A549 (cell line): ENCODE measurements at regions not wholly inside any gene's neighbourhood (a gene's known extent, or its start where the extent isn't known, plus 50 kb on each side); places are given as distances from the start of the nearest gene placed in this dataset.

ENCODE experiments used
- BHLHE40 ChIP-seq: IDR thresholded peaks from 2 replicates; pipeline ENCODE4 v1.6.1; 2012; ENCODE audit warnings: low read depth, low read length, inconsistent platforms
- CEBPB ChIP-seq, 2 experiments: fragments of >200 bp in 1 of 2; sonication (Bioruptor Twin) in 1 of 2; formaldehyde crosslinking in 1 of 2; IDR thresholded peaks; 2 replicates each; pipeline ENCODE4 v1.6.1; 2012 to 2016
- EHMT2 ChIP-seq: fragments of 200-600 bp; sonication (generic); IDR thresholded peaks from 2 replicates; pipeline ENCODE4 v1.6.1; 2016; ENCODE audit warnings: antibody characterized with exemption, low read depth, mild to moderate bottlenecking, moderate library complexity
- EP300 ChIP-seq, 2 experiments: fragments of >200 bp; sonication (Bioruptor Twin); formaldehyde crosslinking; IDR thresholded peaks; 2 replicates in 1 of 2; 3 replicates in 1 of 2; pipeline ENCODE4 v1.6.1; 2016 to 2017
- FOSB ChIP-seq: fragments of 250-450 bp; sonication (Bioruptor Pico); IDR thresholded peaks from 2 replicates; pipeline ENCODE4 v1.5.0; 2020; ENCODE audit warnings: mild to moderate bottlenecking, moderate library complexity
- JUN ChIP-seq, 2 experiments: fragments of >200 bp; sonication (Bioruptor Twin); formaldehyde crosslinking; IDR thresholded peaks; 2 replicates in 1 of 2; 3 replicates in 1 of 2; pipeline ENCODE4 v1.6.1; 2016 to 2017
- MAZ ChIP-seq: fragments of 150-350 bp; IDR thresholded peaks from 2 replicates; pipeline ENCODE4 v1.6.1; 2014; ENCODE audit warnings: antibody characterized with exemption, low read depth, low read length, borderline replicate concordance
- POLR2A ChIP-seq: IDR thresholded peaks from 2 replicates; pipeline ENCODE4 v1.6.1; 2012; ENCODE audit warnings: mild to moderate bottlenecking, low read length
- RAD21 ChIP-seq, 2 experiments: fragments of >200 bp in 1 of 2; sonication (Bioruptor Twin) in 1 of 2; formaldehyde crosslinking in 1 of 2; IDR thresholded peaks in 1 of 2; conservative IDR thresholded peaks in 1 of 2; 2 replicates in 1 of 2; 3 replicates in 1 of 2; pipeline ENCODE4 v1.6.1; 2012 to 2018; ENCODE audit warnings: inconsistent platforms in 1 of 2
- SMC3 ChIP-seq: fragments of >200 bp; sonication (Bioruptor Twin); formaldehyde crosslinking; IDR thresholded peaks from 3 replicates; pipeline ENCODE4 v1.6.1; 2018; ENCODE audit warnings: inconsistent platforms
- TF ChIP-seq, protein P1 (sequence below): fragments of >200 bp; sonication (Bioruptor Twin); formaldehyde crosslinking; IDR thresholded peaks from 3 replicates; pipeline ENCODE4 v1.5.1; 2016
- TF ChIP-seq, protein P2 (sequence below): fragments of >200 bp; sonication (Bioruptor Twin); formaldehyde crosslinking; IDR thresholded peaks from 3 replicates; pipeline ENCODE4 v1.6.1; 2016
- TF ChIP-seq, protein P3 (sequence below): fragments of 200-600 bp; sonication (generic); IDR thresholded peaks from 2 replicates; pipeline ENCODE4 v1.6.1; 2016; ENCODE audit warnings: antibody characterized with exemption, mild to moderate bottlenecking, moderate library complexity
- TF ChIP-seq, protein P4 (sequence below): IDR thresholded peaks from 2 replicates; pipeline ENCODE4 v1.6.1; 2012

DNA sequence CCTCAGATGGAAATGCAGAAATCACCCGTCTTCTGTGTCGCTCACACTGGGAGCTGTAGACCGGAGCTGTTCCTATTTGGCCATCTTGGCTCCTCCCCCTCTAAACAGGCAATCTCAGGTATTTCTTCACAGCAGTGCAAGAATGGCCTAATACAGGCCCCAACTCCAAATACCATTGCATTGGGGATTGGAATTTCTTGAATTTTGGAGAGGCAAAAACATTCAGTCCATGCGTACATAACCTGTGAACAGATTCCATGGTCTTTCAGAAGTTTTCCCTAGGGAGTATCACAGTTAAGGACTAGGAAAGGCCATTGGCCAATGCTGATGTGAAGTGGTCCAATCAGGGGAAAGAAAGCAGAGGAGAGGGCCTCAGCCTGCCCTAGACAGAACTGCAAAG, 128.2 kb upstream of the NOCT start:
- TF ChIP-seq, protein P1, sequence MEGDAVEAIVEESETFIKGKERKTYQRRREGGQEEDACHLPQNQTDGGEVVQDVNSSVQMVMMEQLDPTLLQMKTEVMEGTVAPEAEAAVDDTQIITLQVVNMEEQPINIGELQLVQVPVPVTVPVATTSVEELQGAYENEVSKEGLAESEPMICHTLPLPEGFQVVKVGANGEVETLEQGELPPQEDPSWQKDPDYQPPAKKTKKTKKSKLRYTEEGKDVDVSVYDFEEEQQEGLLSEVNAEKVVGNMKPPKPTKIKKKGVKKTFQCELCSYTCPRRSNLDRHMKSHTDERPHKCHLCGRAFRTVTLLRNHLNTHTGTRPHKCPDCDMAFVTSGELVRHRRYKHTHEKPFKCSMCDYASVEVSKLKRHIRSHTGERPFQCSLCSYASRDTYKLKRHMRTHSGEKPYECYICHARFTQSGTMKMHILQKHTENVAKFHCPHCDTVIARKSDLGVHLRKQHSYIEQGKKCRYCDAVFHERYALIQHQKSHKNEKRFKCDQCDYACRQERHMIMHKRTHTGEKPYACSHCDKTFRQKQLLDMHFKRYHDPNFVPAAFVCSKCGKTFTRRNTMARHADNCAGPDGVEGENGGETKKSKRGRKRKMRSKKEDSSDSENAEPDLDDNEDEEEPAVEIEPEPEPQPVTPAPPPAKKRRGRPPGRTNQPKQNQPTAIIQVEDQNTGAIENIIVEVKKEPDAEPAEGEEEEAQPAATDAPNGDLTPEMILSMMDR: no peak
- TF ChIP-seq POLR2A: no peak
- TF ChIP-seq, protein P2, sequence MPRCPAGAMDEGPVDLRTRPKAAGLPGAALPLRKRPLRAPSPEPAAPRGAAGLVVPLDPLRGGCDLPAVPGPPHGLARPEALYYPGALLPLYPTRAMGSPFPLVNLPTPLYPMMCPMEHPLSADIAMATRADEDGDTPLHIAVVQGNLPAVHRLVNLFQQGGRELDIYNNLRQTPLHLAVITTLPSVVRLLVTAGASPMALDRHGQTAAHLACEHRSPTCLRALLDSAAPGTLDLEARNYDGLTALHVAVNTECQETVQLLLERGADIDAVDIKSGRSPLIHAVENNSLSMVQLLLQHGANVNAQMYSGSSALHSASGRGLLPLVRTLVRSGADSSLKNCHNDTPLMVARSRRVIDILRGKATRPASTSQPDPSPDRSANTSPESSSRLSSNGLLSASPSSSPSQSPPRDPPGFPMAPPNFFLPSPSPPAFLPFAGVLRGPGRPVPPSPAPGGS: no peak
- no peak for TF ChIP-seq FOSB (CRISPR knock-in tag)
- no peak for TF ChIP-seq EHMT2
- TF ChIP-seq, protein P3, sequence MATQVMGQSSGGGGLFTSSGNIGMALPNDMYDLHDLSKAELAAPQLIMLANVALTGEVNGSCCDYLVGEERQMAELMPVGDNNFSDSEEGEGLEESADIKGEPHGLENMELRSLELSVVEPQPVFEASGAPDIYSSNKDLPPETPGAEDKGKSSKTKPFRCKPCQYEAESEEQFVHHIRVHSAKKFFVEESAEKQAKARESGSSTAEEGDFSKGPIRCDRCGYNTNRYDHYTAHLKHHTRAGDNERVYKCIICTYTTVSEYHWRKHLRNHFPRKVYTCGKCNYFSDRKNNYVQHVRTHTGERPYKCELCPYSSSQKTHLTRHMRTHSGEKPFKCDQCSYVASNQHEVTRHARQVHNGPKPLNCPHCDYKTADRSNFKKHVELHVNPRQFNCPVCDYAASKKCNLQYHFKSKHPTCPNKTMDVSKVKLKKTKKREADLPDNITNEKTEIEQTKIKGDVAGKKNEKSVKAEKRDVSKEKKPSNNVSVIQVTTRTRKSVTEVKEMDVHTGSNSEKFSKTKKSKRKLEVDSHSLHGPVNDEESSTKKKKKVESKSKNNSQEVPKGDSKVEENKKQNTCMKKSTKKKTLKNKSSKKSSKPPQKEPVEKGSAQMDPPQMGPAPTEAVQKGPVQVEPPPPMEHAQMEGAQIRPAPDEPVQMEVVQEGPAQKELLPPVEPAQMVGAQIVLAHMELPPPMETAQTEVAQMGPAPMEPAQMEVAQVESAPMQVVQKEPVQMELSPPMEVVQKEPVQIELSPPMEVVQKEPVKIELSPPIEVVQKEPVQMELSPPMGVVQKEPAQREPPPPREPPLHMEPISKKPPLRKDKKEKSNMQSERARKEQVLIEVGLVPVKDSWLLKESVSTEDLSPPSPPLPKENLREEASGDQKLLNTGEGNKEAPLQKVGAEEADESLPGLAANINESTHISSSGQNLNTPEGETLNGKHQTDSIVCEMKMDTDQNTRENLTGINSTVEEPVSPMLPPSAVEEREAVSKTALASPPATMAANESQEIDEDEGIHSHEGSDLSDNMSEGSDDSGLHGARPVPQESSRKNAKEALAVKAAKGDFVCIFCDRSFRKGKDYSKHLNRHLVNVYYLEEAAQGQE: no peak
- no peak for TF ChIP-seq MAZ
- no peak for TF ChIP-seq RAD21 (conservative IDR thresholded peaks at IDR 0.05 in 1 of 2, IDR thresholded peaks at IDR 0.05 in 1 of 2)
- TF ChIP-seq SMC3: no peak
- no peak for TF ChIP-seq CEBPB (IDR thresholded peaks at IDR 0.05)
- no peak for TF ChIP-seq BHLHE40
- TF ChIP-seq, protein P4, sequence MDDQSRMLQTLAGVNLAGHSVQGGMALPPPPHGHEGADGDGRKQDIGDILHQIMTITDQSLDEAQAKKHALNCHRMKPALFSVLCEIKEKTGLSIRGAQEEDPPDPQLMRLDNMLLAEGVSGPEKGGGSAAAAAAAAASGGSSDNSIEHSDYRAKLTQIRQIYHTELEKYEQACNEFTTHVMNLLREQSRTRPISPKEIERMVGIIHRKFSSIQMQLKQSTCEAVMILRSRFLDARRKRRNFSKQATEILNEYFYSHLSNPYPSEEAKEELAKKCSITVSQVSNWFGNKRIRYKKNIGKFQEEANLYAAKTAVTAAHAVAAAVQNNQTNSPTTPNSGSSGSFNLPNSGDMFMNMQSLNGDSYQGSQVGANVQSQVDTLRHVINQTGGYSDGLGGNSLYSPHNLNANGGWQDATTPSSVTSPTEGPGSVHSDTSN: no peak
- no peak for TF ChIP-seq EP300 (IDR thresholded peaks at IDR 0.05)
- no peak for TF ChIP-seq JUN (IDR thresholded peaks at IDR 0.05)
